Keratinocyte (primary cell): ENCODE measurements at regions not wholly inside any gene's neighbourhood (a gene's known extent, or its start where the extent isn't known, plus 50 kb on each side); places are given as distances from the start of the nearest gene placed in this dataset.

Experiments used
- DNase-seq: peaks from one replicate; pipeline ENCODE4 v3.0.0-alpha.2; 2011; ENCODE audit warnings: low read depth, missing footprints, low spot score
- FAIRE-seq: peaks from 2 replicates; lab custom pipeline; 2011; peaks lifted over from hg19 to GRCh38; lab: Jason Lieb, UNC
- H2AFZ ChIP-seq: 2 replicates; pipeline ENCODE4 v1.6.0; 2012; ENCODE audit warnings: low read length, control low read depth, inconsistent platforms; ENCODE audit not compliant: control insufficient read depth
- H3K27ac ChIP-seq: 2 replicates; pipeline ENCODE4 v1.5.1; 2011; ENCODE audit warnings: low read length; ENCODE audit not compliant: control insufficient read depth, insufficient read depth
- H3K27me3 ChIP-seq: 3 replicates; pipeline ENCODE4 v1.6.0; 2011; ENCODE audit warnings: low read length; ENCODE audit not compliant: control insufficient read depth, insufficient read depth; ENCODE audit errors: extremely low read depth
- H3K36me3 ChIP-seq, 2 experiments: 2 replicates in 1 of 2; 3 replicates in 1 of 2; pipeline ENCODE4 v1.5.1; 2011; ENCODE audit warnings: low read length in 2 of 2, mild to moderate bottlenecking in 1 of 2; ENCODE audit not compliant: control insufficient read depth in 2 of 2, insufficient read depth in 2 of 2; ENCODE audit errors: extremely low read depth in 1 of 2
- H3K4me1 ChIP-seq: 3 replicates; pipeline ENCODE4 v1.5.1; 2011; ENCODE audit warnings: low read length; ENCODE audit not compliant: control insufficient read depth, insufficient read depth; ENCODE audit errors: extremely low read depth
- H3K4me2 ChIP-seq: 3 replicates; pipeline ENCODE4 v1.6.0; 2011; ENCODE audit warnings: low read depth, low read length; ENCODE audit not compliant: control insufficient read depth, insufficient read depth; ENCODE audit errors: extremely low read depth
- H3K4me3 ChIP-seq, 3 experiments: fragments of 200-600 bp in 1 of 3; sonication (generic) in 1 of 3; 2 replicates in 2 of 3; 3 replicates in 1 of 3; pipeline ENCODE4 v1.5.1; 2011 to 2016; ENCODE audit warnings: low read length in 3 of 3, mild to moderate bottlenecking in 3 of 3, control low read depth in 2 of 3, inconsistent platforms in 1 of 3, low read depth in 1 of 3, mixed read lengths in 1 of 3, mixed run types in 1 of 3, moderate library complexity in 1 of 3; ENCODE audit not compliant: control insufficient read depth in 2 of 3, insufficient read depth in 2 of 3; ENCODE audit errors: extremely low read depth in 1 of 3
- H3K79me2 ChIP-seq: 2 replicates; pipeline ENCODE4 v1.6.0; 2012; ENCODE audit warnings: low read length; ENCODE audit not compliant: control insufficient read depth, insufficient read depth
- H3K9ac ChIP-seq: 3 replicates; pipeline ENCODE4 v1.6.0; 2011; ENCODE audit warnings: low read length; ENCODE audit not compliant: control insufficient read depth, insufficient read depth; ENCODE audit errors: extremely low read depth
- H3K9me1 ChIP-seq: 3 replicates; pipeline ENCODE4 v1.6.0; 2011; ENCODE audit warnings: low read length; ENCODE audit not compliant: control insufficient read depth, insufficient read depth; ENCODE audit errors: extremely low read depth
- H3K9me3 ChIP-seq: 2 replicates; pipeline ENCODE4 v1.5.1; 2012; ENCODE audit warnings: low read depth, low read length; ENCODE audit not compliant: control insufficient read depth
- H4K20me1 ChIP-seq: 3 replicates; pipeline ENCODE4 v1.6.0; 2011; ENCODE audit warnings: low read length; ENCODE audit not compliant: control insufficient read depth, insufficient read depth; ENCODE audit errors: extremely low read depth
- CTCF ChIP-seq, 3 experiments: IDR thresholded peaks in 1 of 3; conservative IDR thresholded peaks in 1 of 3; optimal IDR thresholded peaks in 1 of 3; 2 replicates in 2 of 3; 3 replicates in 1 of 3; pipeline versions ENCODE3 to v1.5.1; 2011; ENCODE audit warnings: low read length in 3 of 3, mild to moderate bottlenecking in 3 of 3, moderate library complexity in 2 of 3, control low read depth in 1 of 3, inconsistent platforms in 1 of 3; ENCODE audit not compliant: insufficient read depth in 2 of 3; ENCODE audit errors: extremely low read depth in 1 of 3
- EZH2 ChIP-seq: IDR thresholded peaks from one replicate; pipeline ENCODE4 v1.6.1; 2012; ENCODE audit warnings: inconsistent platforms, mild to moderate bottlenecking, low read length, moderate library complexity
- dilution Hi-C: fragments of 300-500 bp; cut with MboI; formaldehyde crosslinking; loops from one replicate; pipeline ENCODE4 v1.7.0; 2020; ENCODE audit warnings: low sequenced_read_pairs; ENCODE audit not compliant: extremely low pct_ligation_motif_present

GRCh38 chr5:63700241-63700640 lies 262.0 kb downstream of the HTR1A start:
- Histone ChIP-seq H3K4me3 (no peak overlapping the region), H3K4me2 (no peak overlapping the region), H3K9me1 (no peaks in the 10 kb centered on the region), H3K9me3 (no peaks in the 10 kb centered on the region), H3K27ac (no peak overlapping the region), H3K4me1 (no peaks in the 10 kb centered on the region), H4K20me1 (no peaks in the 10 kb centered on the region), H3K9ac (no peak overlapping the region), H3K27me3 (no peaks in the 10 kb centered on the region), H3K79me2 (no peaks in the 10 kb centered on the region), H3K36me3 (no peaks in the 10 kb centered on the region), H2AFZ (no peak overlapping the region)
- dilution Hi-C loops = no loop called here
- no peak for FAIRE-seq
- TF ChIP-seq CTCF (optimal IDR thresholded peaks at IDR 0.05 in 1 of 3, IDR thresholded peaks at IDR 0.05 in 1 of 3, conservative IDR thresholded peaks at IDR 0.05 in 1 of 3; ENCODE audit: extremely low read depth in 1 of 3, insufficient read depth in 2 of 3, low read length in 3 of 3) (no peak), EZH2 (no peak)
- DNase-seq = no peak

- dilution Hi-C loops = no loop called here
- H3K27ac ChIP-seq = no peak overlapping the region
- no peaks in the 10 kb centered on the region for H3K9me1 ChIP-seq
- no peak overlapping the region for H2AFZ ChIP-seq
- H3K4me3 ChIP-seq = no peak overlapping the region
- DNase-seq = no peak
- no peak for TF ChIP-seq CTCF (optimal IDR thresholded peaks at IDR 0.05 in 1 of 3, IDR thresholded peaks at IDR 0.05 in 1 of 3, conservative IDR thresholded peaks at IDR 0.05 in 1 of 3; ENCODE audit: extremely low read depth in 1 of 3, insufficient read depth in 2 of 3, low read length in 3 of 3)
- no peaks in the 10 kb centered on the region for H3K4me1 ChIP-seq
- no peak for FAIRE-seq
- H3K79me2 ChIP-seq = no peaks in the 10 kb centered on the region
- no peaks in the 10 kb centered on the region for H4K20me1 ChIP-seq
- H3K9ac ChIP-seq = no peak overlapping the region
- no peaks in the 10 kb centered on the region for H3K27me3 ChIP-seq
- H3K36me3 ChIP-seq = no peaks in the 10 kb centered on the region
- no peaks in the 10 kb centered on the region for H3K9me3 ChIP-seq
- no peak overlapping the region for H3K4me2 ChIP-seq
Measured at GRCh38 chr5:63697811-63698210, 264.4 kb downstream of the HTR1A start.
